SU-DHL-6 (cell line): ENCODE measurements at regions not wholly inside any gene's neighbourhood (a gene's known extent, or its start where the extent isn't known, plus 50 kb on each side); places are given as distances from the start of the nearest gene placed in this dataset.
"Not testable (repeated sequence)": the region's sequence is repeated elsewhere in the genome, so short reads cannot be mapped to it uniquely, and the experiment has no call there.

Source experiments
- H2AFZ ChIP-seq: fragments of 200-600 bp; sonication (generic); 2 replicates; pipeline ENCODE4 v1.6.1; 2014; ENCODE audit warnings: low read depth, mild to moderate bottlenecking, moderate library complexity, mixed read lengths, antibody characterized with exemption, low read length; ENCODE audit not compliant: severe bottlenecking
- H3F3A ChIP-seq: fragments of 200-600 bp; shearing (Covaris generic); 2 replicates; pipeline ENCODE4 v1.6.0; 2016; ENCODE audit warnings: antibody characterized with exemption, mild to moderate bottlenecking; ENCODE audit not compliant: insufficient read depth
- H3K27ac ChIP-seq: fragments of 200-600 bp; sonication (generic); 2 replicates; pipeline ENCODE4 v1.5.1; 2016; ENCODE audit warnings: low read depth, mild to moderate bottlenecking, low read length, moderate library complexity, mixed read lengths
- H3K27me3 ChIP-seq: fragments of 200-600 bp; sonication (generic), shearing (Covaris generic); 2 replicates; pipeline ENCODE4 v1.6.0; 2014; ENCODE audit warnings: mild to moderate bottlenecking, low read length
- H3K36me3 ChIP-seq: fragments of 200-600 bp; sonication (generic); 2 replicates; pipeline ENCODE4 v1.6.1; 2014; ENCODE audit warnings: mild to moderate bottlenecking, low read length, mixed read lengths
- H3K4me2 ChIP-seq: fragments of 300-600, 200-600 bp; shearing (Covaris generic), sonication (generic); 2 replicates; pipeline ENCODE4 v1.6.0; 2014; ENCODE audit warnings: low read length, low read depth, mild to moderate bottlenecking; ENCODE audit not compliant: poor library complexity, severe bottlenecking
- H3K4me3 ChIP-seq: fragments of 200-600 bp; sonication (generic); 2 replicates; pipeline ENCODE4 v1.5.1; 2014; ENCODE audit warnings: antibody characterized with exemption, low read length, mild to moderate bottlenecking, mixed read lengths; ENCODE audit not compliant: insufficient read depth, poor library complexity, severe bottlenecking
- H3K79me2 ChIP-seq: fragments of 200-600 bp; sonication (generic); 2 replicates; pipeline ENCODE4 v1.6.1; 2014; ENCODE audit warnings: mild to moderate bottlenecking, low read length, moderate library complexity; ENCODE audit not compliant: insufficient read depth
- H3K9ac ChIP-seq: fragments of 200-600 bp; sonication (generic); 2 replicates; pipeline ENCODE4 v1.7.0; 2014; ENCODE audit warnings: mild to moderate bottlenecking, low read length
- H3K9me2 ChIP-seq: fragments of 200-600 bp; sonication (generic); replicated peaks from 2 replicates; pipeline ENCODE4 v1.6.1; 2014; ENCODE audit warnings: low read length; ENCODE audit not compliant: insufficient read depth
- H3K9me3 ChIP-seq: fragments of 200-600 bp; sonication (generic); 2 replicates; pipeline ENCODE4 v1.6.1; 2014; ENCODE audit warnings: low read length, mixed read lengths; ENCODE audit not compliant: insufficient read depth
- H4K20me1 ChIP-seq: fragments of 200-600 bp; sonication (generic); 2 replicates; pipeline ENCODE4 v1.6.1; 2014; ENCODE audit warnings: low read depth, mild to moderate bottlenecking, antibody characterized with exemption, low read length, moderate library complexity, mixed read lengths
- EZH2phosphoT487 ChIP-seq: fragments of 200-600 bp; sonication (generic), shearing (Covaris generic); conservative IDR thresholded peaks from 2 replicates; pipeline ENCODE4 v1.6.1; 2018; ENCODE audit warnings: mild to moderate bottlenecking, antibody characterized with exemption, low read length, moderate library complexity, mixed read lengths
- TF ChIP-seq, protein P1 (sequence below): fragments of 200-600 bp; sonication (generic); IDR thresholded peaks from one replicate; pipeline ENCODE4 v1.5.1; 2017; ENCODE audit warnings: antibody characterized with exemption, mild to moderate bottlenecking, low read length, moderate library complexity; ENCODE audit not compliant: insufficient read depth, poor library complexity, severe bottlenecking

DNA sequence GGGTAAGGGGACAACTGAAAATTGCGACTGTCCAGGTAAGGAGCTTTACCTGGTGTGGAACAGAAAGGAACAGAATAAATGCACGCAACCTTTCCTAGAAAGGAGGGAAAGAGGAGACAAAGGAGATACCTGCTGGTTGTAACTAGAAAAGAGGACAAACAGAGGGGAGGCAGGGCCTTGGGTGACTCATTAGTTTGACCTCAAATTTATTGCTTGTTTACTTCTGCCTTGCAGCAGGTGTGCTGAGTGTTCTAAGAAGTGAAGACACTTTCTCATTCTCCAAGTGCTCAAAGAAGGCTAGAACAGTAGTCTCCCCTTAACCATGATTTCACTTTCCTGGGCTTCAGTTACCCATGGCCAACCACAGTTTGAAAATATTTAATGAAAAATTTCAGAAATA lies 123.1 kb upstream of the BOD1L1 start:
- Histone ChIP-seq H3K4me3 (no peak overlapping the region), H3K9me3 (no peaks in the 10 kb centered on the region), H2AFZ (no peak overlapping the region), H3K9ac (no peak overlapping the region), H3K79me2 (no peaks in the 10 kb centered on the region), H4K20me1 (no peaks in the 10 kb centered on the region), H3K27ac (no peak overlapping the region), H3K4me2 (no peak overlapping the region), H3F3A (no peaks in the 10 kb centered on the region), H3K36me3 (no peaks in the 10 kb centered on the region), H3K9me2 (no peaks in the 10 kb centered on the region), H3K27me3 (no peaks in the 10 kb centered on the region)
- TF ChIP-seq, protein P1, sequence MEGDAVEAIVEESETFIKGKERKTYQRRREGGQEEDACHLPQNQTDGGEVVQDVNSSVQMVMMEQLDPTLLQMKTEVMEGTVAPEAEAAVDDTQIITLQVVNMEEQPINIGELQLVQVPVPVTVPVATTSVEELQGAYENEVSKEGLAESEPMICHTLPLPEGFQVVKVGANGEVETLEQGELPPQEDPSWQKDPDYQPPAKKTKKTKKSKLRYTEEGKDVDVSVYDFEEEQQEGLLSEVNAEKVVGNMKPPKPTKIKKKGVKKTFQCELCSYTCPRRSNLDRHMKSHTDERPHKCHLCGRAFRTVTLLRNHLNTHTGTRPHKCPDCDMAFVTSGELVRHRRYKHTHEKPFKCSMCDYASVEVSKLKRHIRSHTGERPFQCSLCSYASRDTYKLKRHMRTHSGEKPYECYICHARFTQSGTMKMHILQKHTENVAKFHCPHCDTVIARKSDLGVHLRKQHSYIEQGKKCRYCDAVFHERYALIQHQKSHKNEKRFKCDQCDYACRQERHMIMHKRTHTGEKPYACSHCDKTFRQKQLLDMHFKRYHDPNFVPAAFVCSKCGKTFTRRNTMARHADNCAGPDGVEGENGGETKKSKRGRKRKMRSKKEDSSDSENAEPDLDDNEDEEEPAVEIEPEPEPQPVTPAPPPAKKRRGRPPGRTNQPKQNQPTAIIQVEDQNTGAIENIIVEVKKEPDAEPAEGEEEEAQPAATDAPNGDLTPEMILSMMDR, result no peak
- no peak for TF ChIP-seq EZH2phosphoT487

DNA sequence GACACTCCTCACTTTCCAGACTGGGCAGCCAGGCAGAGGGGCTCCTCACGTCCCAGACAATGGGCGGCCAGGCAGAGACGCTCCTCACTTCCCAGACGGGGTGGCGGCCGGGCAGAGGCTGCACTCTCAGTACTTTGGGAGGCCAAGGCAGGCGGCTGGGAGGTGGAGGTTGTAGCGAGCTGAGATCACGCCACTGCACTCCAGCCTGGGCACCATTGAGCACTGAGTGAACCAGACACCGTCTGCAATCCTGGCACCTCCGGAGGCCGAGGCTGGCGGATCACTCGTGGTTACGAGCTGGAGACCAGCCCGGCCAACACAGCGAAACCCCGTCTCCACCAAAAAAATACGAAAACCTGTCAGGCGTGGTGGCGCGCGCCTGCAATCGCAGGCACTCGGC lies 134.1 kb upstream of the BOD1L1 start:
- H3F3A ChIP-seq, H3K9ac ChIP-seq, H3K9me2 ChIP-seq, H3K9me3 ChIP-seq, H2AFZ ChIP-seq, H3K27ac ChIP-seq, H3K27me3 ChIP-seq, H3K4me3 ChIP-seq, H3K4me2 ChIP-seq, H3K79me2 ChIP-seq, H3K36me3 ChIP-seq, H4K20me1 ChIP-seq: not testable (repeated sequence)

DNA sequence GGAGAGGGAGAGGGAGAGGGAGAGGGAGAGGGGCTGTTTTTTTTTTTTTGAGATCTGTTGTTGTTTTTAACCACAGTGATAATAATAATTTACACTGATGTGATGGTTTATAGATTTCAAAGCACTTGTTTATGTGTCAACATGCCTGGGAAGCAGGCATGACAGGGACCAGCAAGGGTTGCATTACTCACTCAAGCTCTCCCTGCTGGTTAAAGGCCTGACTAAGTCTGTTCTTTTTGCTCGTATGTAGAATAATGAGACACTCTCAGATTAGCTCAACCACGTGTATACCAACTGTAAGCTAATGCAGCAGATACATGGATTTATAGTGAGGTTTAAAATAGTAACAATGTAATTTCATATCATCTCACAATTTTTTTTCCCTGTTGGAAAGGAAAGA lies 134.6 kb upstream of the BOD1L1 start:
- no peaks in the 10 kb centered on the region for H3K9me2 ChIP-seq
- no peak overlapping the region for H3K4me2 ChIP-seq
- TF ChIP-seq, protein P1, result no peak
- TF ChIP-seq EZH2phosphoT487, result no peak

DNA sequence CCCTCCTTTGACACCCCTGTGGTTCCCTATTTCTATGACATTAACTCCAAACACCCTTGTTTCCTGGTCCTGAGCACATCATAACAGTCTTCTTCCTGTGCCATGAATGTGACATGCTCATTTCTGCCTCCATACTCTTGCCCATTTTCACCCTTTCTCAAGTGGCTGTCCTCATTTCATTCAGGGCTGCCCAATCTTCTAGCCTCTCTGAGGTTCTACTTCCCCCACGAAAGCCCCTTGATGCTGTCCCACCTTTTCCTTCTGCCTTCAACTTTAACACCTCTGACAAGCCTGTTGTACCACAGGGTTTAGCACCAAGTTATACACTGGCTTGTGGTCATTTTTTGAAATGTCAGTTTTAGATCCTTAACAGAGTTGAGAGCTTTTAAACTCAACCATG lies 136.2 kb upstream of the BOD1L1 start:
- H3K9ac ChIP-seq, result no peak overlapping the region
- H3K79me2 ChIP-seq, result no peaks in the 10 kb centered on the region
- no peaks in the 10 kb centered on the region for H3K36me3 ChIP-seq
- no peak overlapping the region for H3K4me2 ChIP-seq
- TF ChIP-seq EZH2phosphoT487, result no peak
- TF ChIP-seq, protein P1, result no peak
- H3K27ac ChIP-seq, result no peak overlapping the region
- no peak overlapping the region for H3K4me3 ChIP-seq
- H3K9me3 ChIP-seq, result no peaks in the 10 kb centered on the region
- H3K9me2 ChIP-seq, result no peaks in the 10 kb centered on the region
- H2AFZ ChIP-seq, result no peak overlapping the region
- no peaks in the 10 kb centered on the region for H3F3A ChIP-seq
- no peaks in the 10 kb centered on the region for H4K20me1 ChIP-seq
- H3K27me3 ChIP-seq, result no peaks in the 10 kb centered on the region

More for the DNA sequence above, 134.6 kb upstream of the BOD1L1 start:
- H4K20me1 ChIP-seq, result no peaks in the 10 kb centered on the region
- no peaks in the 10 kb centered on the region for H3K27me3 ChIP-seq
- H2AFZ ChIP-seq, result no peak overlapping the region
- no peaks in the 10 kb centered on the region for H3F3A ChIP-seq
- no peak overlapping the region for H3K4me3 ChIP-seq
- H3K9ac ChIP-seq, result no peak overlapping the region
- H3K79me2 ChIP-seq, result no peaks in the 10 kb centered on the region
- H3K9me3 ChIP-seq, result no peaks in the 10 kb centered on the region
- H3K36me3 ChIP-seq, result no peaks in the 10 kb centered on the region
- H3K27ac ChIP-seq, result no peak overlapping the region
